ENCODE measurements at regions not wholly inside any gene's neighbourhood (a gene's known extent, or its start where the extent isn't known, plus 50 kb on each side); places are given as distances from the start of the nearest gene placed in this dataset.

GRCh38 chr4:185931986-185932385 is 120.0 kb upstream of the SORBS2 start:
- H3K4me3 ChIP-seq, result peak overlapping the region; percentile 44

GRCh38 chr4:185932491-185932890 is 120.5 kb upstream of the SORBS2 start:
- Histone ChIP-seq H3K4me3 (peak overlapping the region; percentile 44), H3K27ac (peak overlapping the region; percentile 35 to 67)
- TF ChIP-seq CTCF (IDR thresholded peaks at IDR 0.05), result no peak
- DNase-seq (ENCODE audit: low spot score), result no peak

More at GRCh38 chr4:185931986-185932385, 120.0 kb upstream of the SORBS2 start:
- no peak for TF ChIP-seq CTCF (IDR thresholded peaks at IDR 0.05)
- no peak for DNase-seq (ENCODE audit: low spot score)
- peak overlapping the region; percentile 35 to 67 for H3K27ac ChIP-seq

GRCh38 chr4:185933078-185933581 is 121.1 kb upstream of the SORBS2 start:
- Histone ChIP-seq H3K27ac (peak overlapping the region; percentile 35 to 67), H3K4me3 (peak overlapping the region; percentile 44)
- no peak for DNase-seq (ENCODE audit: low spot score)
- no peak for TF ChIP-seq CTCF (IDR thresholded peaks at IDR 0.05)

- no peak for TF ChIP-seq CTCF (IDR thresholded peaks at IDR 0.05)
- H3K4me3 ChIP-seq, result no peak overlapping the region
- no peak overlapping the region for H3K27ac ChIP-seq
- no peak for DNase-seq (ENCODE audit: low spot score)
Observed at GRCh38 chr4:185936650-185937376, 124.8 kb upstream of the SORBS2 start.

GRCh38 chr4:185938654-185939053 is 126.7 kb upstream of the SORBS2 start:
- TF ChIP-seq CTCF (IDR thresholded peaks at IDR 0.05), result no peak
- no peak for DNase-seq (ENCODE audit: low spot score)
- H3K27ac ChIP-seq, result no peak overlapping the region
- H3K4me3 ChIP-seq, result no peak overlapping the region

- DNase-seq (ENCODE audit: low spot score), result no peak
- H3K27ac ChIP-seq, result no peak overlapping the region
- no peak overlapping the region for H3K4me3 ChIP-seq
- TF ChIP-seq CTCF (IDR thresholded peaks at IDR 0.05), result no peak
Observed at GRCh38 chr4:185941461-185941860, 127.5 kb upstream of the TLR3 start.

GRCh38 chr4:185945252-185945651 is 123.7 kb upstream of the TLR3 start:
- Histone ChIP-seq H3K27ac (no peak overlapping the region), H3K4me3 (no peak overlapping the region)
- DNase-seq (ENCODE audit: low spot score), result no peak
- TF ChIP-seq CTCF (IDR thresholded peaks at IDR 0.05), result no peak
